GM18907 (cell line): ENCODE measurements at regions not wholly inside any gene's neighbourhood (a gene's known extent, or its start where the extent isn't known, plus 50 kb on each side); places are given as distances from the start of the nearest gene placed in this dataset.

ENCODE experiments used
- ATAC-seq: cut with Tn5 transposase; IDR thresholded peaks from one replicate; pipeline ENCODE4 v1.9.1; 2021; ENCODE audit warnings: mild to moderate bottlenecking, moderate library complexity; ENCODE audit not compliant: unreplicated experiment

DNA sequence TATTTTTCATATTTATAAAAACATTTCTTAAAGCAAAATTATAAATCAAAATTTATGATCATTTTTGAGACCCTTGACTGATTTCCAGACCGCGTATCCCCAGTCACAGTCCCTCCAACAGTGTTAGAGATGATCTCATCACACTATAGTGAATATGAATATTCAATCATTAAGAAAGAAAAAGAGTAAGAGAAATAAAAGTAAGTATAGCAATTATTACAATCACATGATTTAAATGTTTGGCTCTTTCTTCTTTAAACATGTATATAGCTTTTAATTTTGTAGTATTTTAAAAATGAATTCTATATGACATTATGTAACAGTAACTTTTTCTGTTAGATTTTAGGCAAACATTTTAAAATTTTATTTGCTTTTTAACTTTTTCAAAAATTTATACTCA is 438.3 kb downstream of the RFPL4B start:
- no peak for ATAC-seq

DNA sequence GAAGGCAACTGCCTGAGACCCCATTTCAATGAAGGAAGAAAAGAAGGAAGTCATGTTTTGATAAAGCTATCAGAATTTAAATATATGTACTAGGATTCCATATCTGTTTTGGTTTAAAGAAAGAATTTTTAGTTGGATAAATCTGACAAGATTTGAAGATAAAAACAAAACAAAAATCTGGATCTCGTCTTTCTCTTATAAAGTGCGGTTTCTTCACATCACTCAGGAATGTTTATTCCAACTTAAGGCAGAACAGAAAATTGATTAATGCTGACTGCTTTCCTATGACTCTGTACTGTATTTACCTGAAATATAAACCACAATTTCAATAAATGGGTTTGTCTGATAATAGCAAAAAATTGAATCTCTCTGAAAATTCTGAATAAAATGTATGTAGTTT is 439.7 kb downstream of the RFPL4B start:
- ATAC-seq, result no peak

DNA sequence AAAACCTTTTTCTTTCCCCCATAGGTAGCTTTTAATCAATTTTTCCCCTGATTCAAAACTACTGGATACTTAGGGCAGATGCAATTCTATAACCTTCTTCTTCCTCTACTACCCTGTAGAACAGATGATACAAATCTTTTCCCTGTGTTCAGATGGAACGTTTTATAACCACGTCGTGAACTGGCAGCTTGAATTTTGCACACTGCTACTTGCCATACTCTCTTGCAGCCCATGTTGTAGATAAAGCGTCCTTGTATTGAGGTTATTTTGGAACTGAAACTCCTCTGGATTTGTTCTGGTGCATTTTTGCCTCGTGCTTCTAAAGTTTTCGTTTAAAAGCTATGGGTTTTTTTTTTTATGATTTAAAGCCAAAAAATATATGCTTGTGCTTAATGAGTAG is 440.2 kb downstream of the RFPL4B start:
- ATAC-seq, result no peak

DNA sequence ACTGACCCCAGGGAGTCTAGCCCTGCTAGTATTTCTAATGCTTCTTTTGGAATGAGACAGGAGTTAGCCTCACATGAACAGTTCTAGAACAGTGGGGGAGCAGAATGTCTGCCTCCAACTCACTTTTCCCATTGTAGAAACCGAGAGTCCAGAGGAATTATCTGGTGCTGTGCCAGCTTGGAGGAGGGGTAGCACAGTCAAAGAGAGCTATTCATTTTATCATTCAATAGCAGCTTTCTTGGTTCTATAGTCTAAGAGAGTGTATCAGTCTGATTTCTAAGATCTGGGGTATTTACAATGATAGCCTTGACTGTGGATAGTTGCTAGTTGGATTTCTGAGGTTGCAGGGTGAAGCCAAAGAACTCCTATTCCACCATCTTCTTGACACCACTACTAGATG is 448.2 kb downstream of the RFPL4B start:
- no peak for ATAC-seq

DNA sequence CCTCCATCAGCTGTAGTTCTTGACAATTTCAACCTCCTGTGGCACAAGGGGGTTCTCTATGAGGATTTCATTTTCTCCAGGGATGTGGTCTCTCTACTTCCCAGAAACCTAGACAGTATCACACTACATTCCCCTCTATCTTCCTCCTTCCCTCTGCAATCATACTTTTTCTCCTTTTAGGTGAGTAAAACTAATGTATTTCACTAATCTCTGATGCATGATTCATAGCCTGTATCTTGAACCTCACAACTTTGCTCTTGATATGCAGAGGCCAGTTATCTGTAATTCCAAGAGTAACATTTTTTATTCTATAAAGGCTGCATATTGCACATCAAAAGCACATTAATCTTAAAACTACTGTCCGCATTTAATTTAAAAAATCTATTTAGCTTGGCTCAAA is 449.6 kb downstream of the RFPL4B start:
- ATAC-seq, result no peak

DNA sequence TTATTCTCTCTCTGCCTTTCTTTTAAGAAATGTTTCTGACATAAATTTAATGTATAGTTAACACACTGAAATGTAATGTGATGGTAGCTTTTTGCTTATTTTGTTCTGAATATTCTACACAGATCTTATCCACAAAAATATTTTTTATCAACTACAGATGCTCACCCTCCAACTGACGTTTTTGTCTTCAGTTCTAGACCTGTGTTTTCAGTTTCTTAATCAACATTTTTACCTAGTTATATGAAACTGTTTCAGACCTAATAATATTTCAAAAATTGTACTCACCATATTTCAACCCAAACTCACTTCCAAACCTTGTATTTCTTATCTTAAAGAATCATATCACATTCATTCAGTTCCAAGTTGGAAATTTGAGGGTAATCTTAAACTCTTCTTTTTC is 452.8 kb downstream of the RFPL4B start:
- ATAC-seq, result no peak

DNA sequence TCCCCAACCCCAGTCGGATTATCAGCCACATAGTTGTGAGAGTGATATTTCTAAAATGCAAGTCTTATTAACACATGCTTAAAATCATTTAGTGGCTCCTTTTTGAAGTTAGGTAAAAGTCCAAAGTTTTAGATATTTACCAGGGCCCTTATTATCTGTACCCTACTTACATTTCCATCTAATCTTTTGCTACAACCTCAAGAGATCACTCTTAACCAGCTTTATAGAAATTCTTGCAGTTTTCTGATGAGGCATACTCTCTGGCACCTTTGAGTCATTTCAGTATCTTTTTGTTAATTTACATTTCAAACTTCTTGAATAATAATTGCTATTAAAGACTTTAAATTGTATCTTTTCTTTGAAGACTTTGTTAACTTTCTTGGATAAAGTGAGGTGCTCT is 453.3 kb downstream of the RFPL4B start:
- ATAC-seq, result no peak

DNA sequence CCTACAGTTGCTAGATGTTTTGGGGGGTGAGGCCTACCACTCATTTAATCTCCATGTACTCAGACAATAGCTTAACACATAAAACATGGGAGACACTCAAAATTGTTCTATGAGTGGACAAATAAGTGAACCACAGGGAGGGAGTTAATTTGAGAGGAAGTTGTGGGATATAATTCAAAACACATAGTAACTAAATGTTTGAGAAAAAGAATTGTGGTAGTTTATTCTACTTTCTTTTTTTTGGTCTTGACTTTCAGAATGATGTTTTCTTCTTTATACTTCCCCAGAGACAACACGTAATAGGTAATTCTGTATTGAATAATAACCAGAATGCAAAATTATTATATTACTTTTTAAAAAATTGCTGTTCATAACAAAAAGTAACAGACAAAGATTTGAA is 453.8 kb downstream of the RFPL4B start:
- ATAC-seq, result no peak

DNA sequence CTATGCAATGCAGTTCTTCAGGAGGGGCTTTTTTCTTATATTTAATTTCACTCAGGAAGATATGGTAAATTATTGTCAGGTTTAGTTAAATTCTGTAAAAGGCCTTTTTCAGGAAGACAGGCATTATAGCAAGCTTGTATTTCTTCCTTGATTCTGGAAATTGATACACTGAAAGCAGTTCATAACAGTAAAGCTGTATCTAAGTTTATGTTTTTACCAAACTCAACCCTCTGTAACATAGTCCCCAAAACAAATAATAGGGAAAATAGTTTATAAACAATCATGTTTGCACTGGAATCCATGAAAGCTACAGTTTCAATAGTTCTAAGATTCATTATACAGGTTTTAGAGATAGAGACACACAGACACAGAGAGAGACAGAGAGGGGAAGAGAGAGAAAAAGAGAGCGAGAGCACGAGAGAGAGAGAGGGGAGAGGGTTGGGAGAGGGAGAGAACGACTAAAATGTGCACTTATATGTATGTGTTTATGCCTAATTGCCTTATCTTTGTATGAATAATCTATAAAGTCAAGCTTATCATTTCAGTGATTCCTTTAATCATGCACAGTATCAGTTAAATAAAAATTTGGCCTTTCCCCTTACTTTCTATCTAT is 454.4 kb downstream of the RFPL4B start:
- no peak for ATAC-seq

DNA sequence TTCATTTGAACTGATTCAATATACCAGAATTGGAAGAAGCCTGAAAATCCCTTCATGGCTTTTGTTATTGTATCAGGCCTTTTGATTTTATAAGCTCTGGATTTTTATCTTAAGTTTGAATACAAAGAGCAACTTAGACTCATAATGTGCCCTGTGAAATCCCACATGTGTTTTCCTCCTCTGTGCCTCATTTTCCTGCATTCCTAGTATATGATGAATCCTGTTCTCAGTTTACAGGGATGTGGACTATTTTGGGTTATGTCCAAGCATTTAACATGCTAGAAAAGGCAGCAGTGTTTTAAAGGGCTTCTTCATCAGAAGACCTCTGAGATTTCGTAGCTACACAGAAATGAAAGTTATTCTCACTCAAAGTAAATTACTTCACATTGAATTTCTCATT is 455.0 kb downstream of the RFPL4B start:
- ATAC-seq, result no peak

DNA sequence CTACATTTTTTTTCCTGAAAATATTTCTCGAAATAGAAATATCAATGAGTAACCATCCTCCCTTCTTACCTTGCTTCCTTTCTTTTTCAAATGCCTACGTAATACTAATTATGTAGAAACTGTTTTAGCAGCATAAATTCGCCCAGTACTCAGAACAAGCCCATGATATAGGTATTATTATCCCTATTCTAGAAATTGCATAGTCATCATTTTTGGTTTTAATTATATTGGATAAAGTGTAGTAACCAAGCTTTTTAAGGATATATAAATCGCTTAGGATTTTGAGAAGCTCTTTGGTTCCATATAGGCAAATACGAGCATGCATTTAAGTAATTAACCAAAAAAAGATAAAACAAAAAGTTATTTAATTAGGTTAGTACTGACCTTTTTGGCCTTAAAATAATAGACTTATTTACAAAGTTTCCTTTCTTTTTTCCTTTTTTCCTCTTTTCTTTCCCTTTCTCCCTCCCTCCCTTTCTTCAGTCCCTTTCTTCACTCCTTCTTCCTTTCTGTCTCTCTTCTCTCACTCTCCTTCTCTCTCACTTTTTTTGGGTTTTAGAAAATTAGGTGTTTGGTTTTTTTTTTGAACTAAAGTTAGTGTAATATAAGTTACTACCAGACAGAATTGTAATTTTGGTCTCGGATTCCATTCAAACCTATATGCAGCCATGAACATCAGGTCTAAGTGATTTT is 457.7 kb downstream of the RFPL4B start:
- no peak for ATAC-seq

DNA sequence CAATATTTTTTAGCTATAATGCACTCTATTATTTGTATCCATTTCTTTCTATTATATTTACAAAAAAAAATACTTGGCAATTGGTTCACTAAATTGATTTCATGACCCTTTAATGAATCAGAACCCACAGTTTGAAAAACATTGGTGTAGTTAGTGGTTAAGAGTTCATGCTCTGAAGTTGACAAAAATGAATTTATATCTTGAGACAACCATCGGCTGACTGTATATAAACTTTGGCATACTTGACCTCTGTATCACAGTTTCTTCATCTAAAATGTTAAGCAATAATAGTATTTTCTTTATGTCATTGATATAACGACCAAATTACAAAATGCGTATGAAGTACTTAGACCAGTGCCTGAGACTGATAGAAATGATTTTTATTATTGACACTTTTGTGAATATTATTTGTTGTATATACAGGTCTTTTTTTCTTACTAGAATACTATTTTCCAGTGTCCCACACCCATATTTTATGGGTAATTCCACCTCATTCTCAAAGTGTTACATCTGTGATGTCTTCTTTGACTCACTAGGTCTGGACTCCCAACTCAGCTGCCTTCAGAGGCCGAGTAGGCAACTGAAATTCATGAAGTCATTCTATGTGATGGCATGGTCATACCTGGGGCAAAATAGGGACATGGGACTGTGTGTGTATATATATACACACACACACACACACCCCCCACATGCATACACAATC is 459.2 kb downstream of the RFPL4B start:
- no peak for ATAC-seq

DNA sequence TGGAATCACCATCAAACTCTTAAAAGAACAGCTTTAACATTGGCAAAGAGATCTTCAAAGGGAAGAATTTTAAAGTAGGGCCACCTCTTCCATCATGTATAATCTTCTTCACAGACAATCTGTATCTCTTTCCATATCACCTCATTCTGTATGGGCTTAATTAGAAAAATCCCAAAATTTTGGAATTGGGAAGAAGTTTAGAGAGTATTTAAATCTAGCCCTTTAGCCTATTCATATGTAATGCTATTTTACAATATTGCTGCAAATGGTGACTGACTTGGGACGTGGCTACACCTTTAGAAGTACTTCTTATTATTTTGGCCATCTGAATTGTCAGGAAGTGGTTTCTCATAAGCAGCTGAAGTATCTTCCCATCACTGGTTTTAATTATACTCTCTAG is 474.3 kb downstream of the RFPL4B start:
- ATAC-seq, result no peak

DNA sequence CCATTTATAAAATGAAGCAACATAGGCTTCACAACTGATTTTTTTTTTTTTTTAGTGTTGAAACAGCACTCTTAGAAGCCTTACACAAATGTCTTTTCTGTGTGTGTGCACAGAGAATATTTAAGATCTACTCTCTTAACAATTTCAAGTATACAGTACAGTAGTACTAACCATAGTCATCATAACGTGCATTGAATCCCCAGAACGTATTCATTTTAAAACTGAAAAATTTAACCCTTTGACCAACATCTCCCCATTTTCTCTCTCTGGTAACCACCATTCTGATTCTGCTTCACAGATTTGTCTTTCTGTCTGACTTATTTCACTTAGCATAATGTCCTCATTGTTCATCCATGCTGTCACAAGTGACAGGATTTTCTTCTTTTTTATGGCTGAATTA is 475.6 kb downstream of the RFPL4B start:
- no peak for ATAC-seq

DNA sequence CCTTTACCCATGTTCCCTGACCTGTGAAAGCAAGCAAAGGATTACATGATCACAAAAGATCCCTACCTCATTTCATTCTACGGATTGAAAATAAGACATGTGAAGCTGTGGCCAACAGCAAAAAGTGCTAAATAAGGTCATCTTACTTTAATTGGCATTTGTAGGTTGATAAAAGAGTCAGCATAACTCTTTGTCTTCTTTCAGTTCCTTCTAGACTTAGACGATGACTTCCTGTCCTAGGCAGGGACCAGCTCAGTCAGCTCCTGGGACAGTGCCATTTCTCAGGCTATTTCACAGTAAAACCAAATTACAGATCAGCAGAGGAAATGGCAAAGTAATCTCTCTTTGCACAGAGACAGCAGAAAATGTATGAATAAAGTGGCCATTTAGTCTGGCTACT is 480.7 kb downstream of the RFPL4B start:
- peak; percentile 96 for ATAC-seq

DNA sequence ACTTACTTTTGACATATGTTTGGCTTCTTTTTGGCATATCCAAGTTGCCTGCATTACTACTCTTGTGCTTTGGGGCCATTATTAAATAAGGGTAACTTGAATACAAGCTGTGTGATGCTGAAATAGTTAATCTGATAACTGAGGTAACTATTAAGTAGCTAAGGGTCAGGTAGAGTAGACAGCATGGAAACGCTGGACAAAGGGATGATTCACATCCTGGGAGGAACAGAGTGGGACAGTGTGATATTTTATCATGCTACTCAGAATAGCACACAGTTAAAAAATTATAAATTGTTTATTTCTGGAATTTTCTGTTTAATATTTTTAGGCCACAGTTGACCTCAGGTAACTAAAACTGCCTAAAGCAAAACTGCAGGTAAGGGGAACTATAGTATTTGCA is 483.9 kb downstream of the RFPL4B start:
- no peak for ATAC-seq

DNA sequence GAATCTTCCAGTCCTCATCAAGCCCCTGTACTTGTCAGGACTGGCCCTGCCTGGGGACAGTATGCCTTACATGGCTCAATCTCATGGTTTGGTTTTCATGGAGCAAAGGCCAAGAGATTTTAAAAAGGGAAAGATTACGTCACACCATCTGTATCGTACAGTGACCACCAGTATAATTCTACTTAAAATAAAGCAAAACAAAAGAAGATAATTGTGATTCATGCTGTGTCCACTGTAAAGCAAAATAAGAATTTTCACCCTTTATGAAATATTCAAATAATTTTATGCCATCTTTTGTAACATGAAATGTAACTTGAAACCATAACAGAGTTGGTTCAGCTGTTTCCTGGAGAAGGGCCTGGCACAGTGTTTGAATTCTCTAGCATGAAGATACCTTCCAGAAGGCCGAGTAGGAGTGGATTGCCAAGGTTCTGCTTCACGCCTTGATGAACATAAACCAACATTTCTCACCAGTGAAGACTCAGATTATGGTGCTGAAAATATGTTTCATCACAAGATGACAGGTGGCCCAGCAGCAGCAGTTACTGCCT is 486.5 kb downstream of the RFPL4B start:
- no peak for ATAC-seq

DNA sequence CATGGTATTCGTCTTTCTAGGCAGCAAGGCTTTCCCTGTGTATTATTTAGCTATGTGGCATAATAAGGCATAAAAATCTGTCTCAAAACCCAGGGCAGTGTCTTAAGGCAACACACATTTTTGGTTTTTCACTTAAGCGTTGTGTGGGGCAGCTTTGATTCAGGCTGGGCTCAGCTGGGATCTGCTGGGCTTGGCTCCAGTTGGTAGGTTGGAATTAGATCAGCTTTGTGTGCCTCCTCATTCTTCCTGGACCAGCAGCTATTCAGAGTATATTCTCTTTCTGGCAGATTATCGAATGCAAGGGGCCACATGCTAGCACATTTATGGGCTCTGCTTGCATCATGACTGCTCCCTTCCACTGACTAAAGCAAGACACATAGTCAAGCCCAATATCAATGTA is 487.9 kb downstream of the RFPL4B start:
- ATAC-seq, result no peak

DNA sequence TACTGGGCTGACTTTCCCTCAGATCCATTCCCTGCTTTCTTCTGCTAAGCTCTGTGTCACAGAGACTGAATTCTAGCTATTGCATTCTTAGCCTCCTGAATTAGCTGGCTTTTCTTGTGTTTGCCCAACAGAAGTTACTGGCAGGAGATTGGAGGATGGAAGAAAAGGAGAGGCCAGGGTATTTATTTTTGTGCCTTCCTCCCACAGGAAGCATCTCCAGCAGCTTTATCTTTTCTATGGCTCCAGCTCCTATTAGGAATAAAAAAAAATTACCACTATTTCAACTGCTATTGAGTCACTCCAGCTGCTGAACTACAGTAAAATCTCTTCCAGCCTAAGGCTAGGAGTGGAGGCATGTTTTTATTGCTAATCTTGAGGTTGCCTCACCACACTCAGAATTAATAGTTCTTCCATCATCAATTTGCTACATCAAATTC is 492.4 kb downstream of the RFPL4B start:
- ATAC-seq, result no peak

DNA sequence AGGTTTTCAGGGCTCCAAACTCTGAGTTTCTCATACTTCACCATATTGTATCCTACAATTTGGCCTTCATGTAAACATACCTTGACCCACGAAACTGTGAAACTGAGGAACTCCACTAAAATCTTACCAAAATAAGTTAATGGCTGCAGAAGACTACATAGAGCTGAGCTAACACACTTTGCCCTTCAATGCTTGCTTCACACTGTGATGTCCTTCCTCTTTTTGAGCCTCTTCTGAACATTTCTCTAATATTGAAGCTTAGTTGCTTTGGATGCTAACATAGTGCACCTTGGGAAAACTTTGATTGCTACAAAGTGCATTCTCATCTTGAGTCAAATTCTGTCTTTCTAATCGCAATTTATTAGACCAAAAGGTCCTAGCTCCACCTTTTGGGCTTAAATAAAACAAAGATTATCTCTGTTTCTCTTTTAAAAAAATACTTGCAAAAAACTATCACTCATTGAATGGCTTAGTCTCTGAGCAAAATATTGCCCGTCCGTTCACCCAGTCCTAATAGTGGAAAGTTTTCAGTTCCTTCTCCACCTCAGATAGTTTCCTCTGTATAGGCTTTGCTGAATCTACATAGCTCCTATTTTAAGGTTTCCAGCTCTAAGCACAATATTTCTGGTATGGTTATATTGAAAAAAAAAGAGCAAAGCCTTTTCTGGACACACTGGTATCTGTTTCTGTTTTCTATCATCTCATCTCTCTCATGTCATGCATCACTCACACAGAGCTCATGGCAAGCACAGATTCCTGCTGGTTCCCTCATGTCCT is 494.6 kb downstream of the RFPL4B start:
- peak; percentile 36 for ATAC-seq

DNA sequence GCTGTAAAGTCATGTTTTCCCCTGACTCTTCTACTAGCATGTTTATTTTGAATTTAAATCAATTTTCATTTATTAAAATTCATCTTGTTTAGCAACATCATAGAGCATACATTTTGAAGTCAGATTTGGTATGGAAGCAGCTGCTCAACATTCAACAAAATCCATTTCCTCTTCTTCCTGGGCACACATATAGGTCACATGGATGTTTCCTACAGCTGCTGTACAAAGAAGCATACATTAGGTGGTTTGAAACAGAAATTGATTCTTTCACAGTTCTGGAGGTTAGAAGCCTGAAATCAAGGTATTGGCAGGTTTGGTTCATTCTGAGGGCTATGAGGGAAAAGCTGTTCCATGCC is 495.2 kb downstream of the RFPL4B start:
- no peak for ATAC-seq
